Pancreas (tissue), 10 donors: ENCODE measurements at regions not wholly inside any gene's neighbourhood (a gene's known extent, or its start where the extent isn't known, plus 50 kb on each side); places are given as distances from the start of the nearest gene placed in this dataset.

Source experiments
- ATAC-seq, 4 donors: fragments of 200-7000 bp; cut with Tn5 transposase; one replicate each; pipeline versions ENCODE4 v1.8.0 to v1.9.1; 2020; ENCODE audit warnings: mild to moderate bottlenecking in 4 of 4, moderate library complexity in 4 of 4
- DNase-seq, 6 donors: peaks; one replicate each; pipeline ENCODE4 v3.0.0-alpha.2; 2020
- FAIRE-seq: peaks from 2 replicates; lab custom pipeline; 2012; peaks lifted over from hg19 to GRCh38; lab: Jason Lieb, UNC
- H3K27ac ChIP-seq, 4 donors: fragments of 200-600 bp; sonication (generic); 1 replicate in 3 of 4; 2 replicates in 1 of 4; pipeline versions ENCODE4 v1.5.0 to v1.8.0; 2020
- H3K27me3 ChIP-seq, 4 donors: fragments of 200-600 bp; one replicate each; pipeline ENCODE4 v1.8.0; 2021
- H3K36me3 ChIP-seq, 3 donors: fragments of 200-600 bp; sonication (generic) in 1 of 3; one replicate each; pipeline versions ENCODE4 v1.5.0 to v1.8.0; 2020 to 2021
- H3K4me1 ChIP-seq, 3 donors: fragments of 200-600 bp; one replicate each; pipeline ENCODE4 v1.8.0; 2021
- H3K4me3 ChIP-seq, 4 donors: fragments of 200-600 bp; sonication (generic) in 2 of 4; one replicate each; pipeline versions ENCODE4 v1.5.0 to v1.8.0; 2020 to 2021
- H3K9me3 ChIP-seq, 4 donors: fragments of 200-600 bp; one replicate each; pipeline ENCODE4 v1.8.0; 2021
- CTCF ChIP-seq, 4 donors: fragments of 200-600 bp; sonication (generic) in 3 of 4; IDR thresholded peaks; one replicate each; pipeline versions ENCODE4 v1.5.0 to v1.8.0; 2021; ENCODE audit warnings: antibody characterized with exemption in 4 of 4
- WGBS, 2 donors: extraction: QIAGEN DNeasy Blood & Tissue Kit; methylation state at CpG; one replicate each; pipeline ENCODE4 v1.1.7; 2013; 5-methylcytosine and 5-hydroxymethylcytosine counted together
- intact Hi-C, 3 donors: fragments of 100-400 bp; cut with DNase I; formaldehyde crosslinking; loops; one replicate each; pipeline versions ENCODE4 v1.11.1 to v1.14.2; 2022
- donor health status: healthy with polysubstance abuse.
- donor health status: DM: no; HTN: no; CAD: no; lungs with moderate emphysema.
- donor health status: DM: no; HTN: no; CAD: no.
- donor health status: control.
- donor health status: control.
- donor health status: Bipolar disorder and iron deficiency.
- donor health status: DM: yes; HTN: yes; CAD: no.
- donor health status: DM: no; HTN: no; CAD: no.
- donor health status: DM: no; HTN: no; CAD: no.
- donor health status: DM: yes; HTN: yes; CAD: no.

DNA sequence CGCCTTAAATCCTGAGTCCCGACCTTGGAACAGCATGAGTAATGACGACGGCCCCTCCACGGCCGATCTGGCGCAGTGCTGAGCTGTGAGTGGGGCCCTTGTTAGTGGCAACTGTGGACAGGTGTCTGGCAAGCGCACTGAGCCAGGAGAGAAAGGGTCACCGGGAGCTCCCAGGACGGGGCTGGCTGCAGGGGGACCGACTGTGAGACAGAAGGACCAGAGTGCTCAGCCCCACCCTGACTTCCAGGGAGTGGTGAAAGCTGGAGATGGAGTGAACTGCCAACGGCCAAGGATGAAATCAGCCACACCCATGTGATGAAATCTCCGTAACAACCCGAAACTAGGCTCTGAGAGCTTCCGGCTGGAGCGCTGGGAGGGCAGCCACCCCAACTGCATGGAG is 228.6 kb downstream of the BRD1 start:
- Histone ChIP-seq H3K4me1 (no peaks in the 10 kb centered on the region), H3K27me3 (no peaks in the 10 kb centered on the region), H3K4me3 (no peak overlapping the region), H3K9me3 (no peaks in the 10 kb centered on the region), H3K36me3 (no peaks in the 10 kb centered on the region), H3K27ac (no peak overlapping the region)
- no peak for TF ChIP-seq CTCF (IDR thresholded peaks at IDR 0.05)
- ATAC-seq (no peak), FAIRE-seq (no peak), DNase-seq (no peak)
- 41 to 60% methylated on average over 16 of the region's 16 CpGs for WGBS, 2 donors
- intact Hi-C loops = no loop called here

DNA sequence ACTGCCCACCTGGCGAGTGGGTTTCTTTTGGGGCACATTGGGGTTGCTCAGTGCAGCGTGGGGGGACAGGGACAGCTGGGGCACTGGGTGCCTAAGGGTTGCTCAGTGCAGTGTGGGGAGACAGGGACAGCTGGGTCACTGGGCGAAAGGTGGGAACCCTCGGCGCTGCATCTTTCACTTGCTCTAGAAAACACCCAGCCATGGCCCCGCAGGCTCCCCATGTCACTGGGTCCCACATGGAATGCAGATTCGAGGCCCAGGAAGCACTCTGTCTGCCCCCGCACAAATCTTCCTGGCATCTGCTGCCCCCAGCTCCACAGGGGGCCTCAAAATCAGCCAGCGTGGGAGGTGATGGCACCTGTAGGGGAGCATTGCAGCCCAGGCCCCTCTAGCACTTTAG is 229.3 kb downstream of the BRD1 start:
- FAIRE-seq (no peak), DNase-seq (no peak), ATAC-seq (no peak)
- H3K36me3 ChIP-seq = no peaks in the 10 kb centered on the region
- no peak for TF ChIP-seq CTCF (IDR thresholded peaks at IDR 0.05)
- H3K9me3 ChIP-seq = no peaks in the 10 kb centered on the region
- H3K27me3 ChIP-seq = no peaks in the 10 kb centered on the region
- 56 to 76% methylated on average over 9 of the region's 9 CpGs for WGBS, 2 donors
- no peaks in the 10 kb centered on the region for H3K4me1 ChIP-seq
- no peak overlapping the region for H3K4me3 ChIP-seq
- no peak overlapping the region for H3K27ac ChIP-seq
- intact Hi-C loops = no loop called here

- Histone ChIP-seq H3K27ac (no peak overlapping the region), H3K27me3 (no peaks in the 10 kb centered on the region), H3K4me1 (no peaks in the 10 kb centered on the region), H3K36me3 (no peaks in the 10 kb centered on the region), H3K4me3 (no peak overlapping the region), H3K9me3 (no peaks in the 10 kb centered on the region)
- FAIRE-seq (no peak), ATAC-seq (no peak), DNase-seq (no peak)
- 40 to 52% methylated on average over 2 of the region's 2 CpGs for WGBS, 2 donors
- TF ChIP-seq CTCF (IDR thresholded peaks at IDR 0.05) = no peak
- intact Hi-C loops = no loop called here
Observed at GRCh38 chr22:49597428-49598039, 230.1 kb downstream of the BRD1 start.

DNA sequence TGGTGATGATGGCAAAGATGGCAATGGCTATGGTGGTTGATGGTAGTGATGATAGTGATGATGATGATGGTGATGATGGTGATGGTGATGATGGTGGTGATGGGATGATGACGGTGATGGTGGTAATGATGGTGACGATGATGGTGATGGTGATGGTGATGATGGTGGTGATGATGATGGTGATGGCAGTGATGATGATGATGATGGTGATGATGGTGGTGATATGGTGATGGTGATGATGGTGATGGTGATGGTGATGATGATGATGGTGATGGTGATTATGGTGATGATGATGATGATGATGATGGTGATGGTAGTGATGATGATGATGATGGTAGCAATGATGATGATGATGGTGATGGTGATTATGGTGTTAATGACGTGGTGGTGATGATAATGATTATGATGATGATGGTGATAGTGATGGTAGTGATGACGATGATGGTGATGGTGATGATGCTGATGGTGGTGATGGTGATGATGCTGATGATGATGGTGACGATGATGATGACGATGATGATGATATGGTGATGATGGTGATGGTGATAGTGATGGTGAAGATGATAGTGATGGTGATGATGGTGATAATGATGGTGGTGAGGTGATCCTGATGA is 232.1 kb downstream of the BRD1 start:
- no peaks in the 10 kb centered on the region for H3K27me3 ChIP-seq
- no peak for DNase-seq
- 70 to 75% methylated on average over 6 of the region's 6 CpGs for WGBS, 2 donors
- no peak overlapping the region for H3K4me3 ChIP-seq
- H3K27ac ChIP-seq = no peak overlapping the region
- TF ChIP-seq CTCF (IDR thresholded peaks at IDR 0.05) = no peak
- H3K4me1 ChIP-seq = no peaks in the 10 kb centered on the region
- FAIRE-seq = no peak
- no peak for ATAC-seq
- no peaks in the 10 kb centered on the region for H3K36me3 ChIP-seq
- intact Hi-C loops = no loop called here
- H3K9me3 ChIP-seq = no peaks in the 10 kb centered on the region

- no peaks in the 10 kb centered on the region for H3K36me3 ChIP-seq
- ATAC-seq = no peak
- no peak overlapping the region for H3K4me3 ChIP-seq
- DNase-seq = no peak
- intact Hi-C loops = no loop called here
- no peaks in the 10 kb centered on the region for H3K9me3 ChIP-seq
- TF ChIP-seq CTCF (IDR thresholded peaks at IDR 0.05) = no peak
- H3K27ac ChIP-seq = no peak overlapping the region
- no peaks in the 10 kb centered on the region for H3K4me1 ChIP-seq
- FAIRE-seq = no peak
- 52 to 64% methylated on average over 6 of the region's 6 CpGs for WGBS, 2 donors
- H3K27me3 ChIP-seq = no peaks in the 10 kb centered on the region
Observed at GRCh38 chr22:49594078-49594477, 233.6 kb downstream of the BRD1 start.
